ENCODE measurements at regions not wholly inside any gene's neighbourhood (a gene's known extent, or its start where the extent isn't known, plus 50 kb on each side); places are given as distances from the start of the nearest gene placed in this dataset.

GRCh38 chr10:83165265-83165664, 974.0 kb upstream of the GHITM start:
- DNase-seq, result no peak

GRCh38 chr10:83166344-83166743, 973.0 kb upstream of the GHITM start:
- no peak for DNase-seq

GRCh38 chr10:83167081-83167480, 972.2 kb upstream of the GHITM start:
- no peak for DNase-seq

GRCh38 chr10:83176901-83177300, 962.4 kb upstream of the GHITM start:
- no peak for DNase-seq

- no peak for DNase-seq
Measured at GRCh38 chr10:83178526-83178925, 960.8 kb upstream of the GHITM start.

GRCh38 chr10:83179371-83179770, 959.9 kb upstream of the GHITM start:
- DNase-seq, result no peak

GRCh38 chr10:83182076-83182475, 957.2 kb upstream of the GHITM start:
- DNase-seq, result no peak

- no peak for DNase-seq
Measured at GRCh38 chr10:83184641-83185040, 954.7 kb upstream of the GHITM start.

- DNase-seq, result no peak
Measured at GRCh38 chr10:83190614-83191013, 948.7 kb upstream of the GHITM start.

GRCh38 chr10:83193026-83193425, 946.3 kb upstream of the GHITM start:
- no peak for DNase-seq

- no peak for DNase-seq
Measured at GRCh38 chr10:83195021-83195420, 944.3 kb upstream of the GHITM start.

GRCh38 chr10:83199374-83199773, 939.9 kb upstream of the GHITM start:
- no peak for DNase-seq

- no peak for DNase-seq
Measured at GRCh38 chr10:83205861-83206260, 933.4 kb upstream of the GHITM start.

- DNase-seq, result no peak
Measured at GRCh38 chr10:83212632-83213334, 926.5 kb upstream of the GHITM start.

- DNase-seq, result no peak
Measured at GRCh38 chr10:83214136-83214535, 925.2 kb upstream of the GHITM start.

GRCh38 chr10:83218205-83218604, 921.1 kb upstream of the GHITM start:
- no peak for DNase-seq

- no peak for DNase-seq
Measured at GRCh38 chr10:83222300-83222699, 917.0 kb upstream of the GHITM start.

- no peak for DNase-seq
Measured at GRCh38 chr10:83222832-83223742, 916.2 kb upstream of the GHITM start.

- DNase-seq, result no peak
Measured at GRCh38 chr10:83225781-83226180, 913.5 kb upstream of the GHITM start.

GRCh38 chr10:83229991-83230390, 909.3 kb upstream of the GHITM start:
- DNase-seq, result no peak

GRCh38 chr10:83233691-83234090, 905.6 kb upstream of the GHITM start:
- DNase-seq, result no peak

- no peak for DNase-seq
Measured at GRCh38 chr10:83248106-83248631, 891.1 kb upstream of the GHITM start.

- no peak for DNase-seq
Measured at GRCh38 chr10:83250396-83250795, 888.9 kb upstream of the GHITM start.

- DNase-seq, result no peak
Measured at GRCh38 chr10:83252169-83252568, 887.1 kb upstream of the GHITM start.
